ENCODE measurements at regions not wholly inside any gene's neighbourhood (a gene's known extent, or its start where the extent isn't known, plus 50 kb on each side); places are given as distances from the start of the nearest gene placed in this dataset.

DNA sequence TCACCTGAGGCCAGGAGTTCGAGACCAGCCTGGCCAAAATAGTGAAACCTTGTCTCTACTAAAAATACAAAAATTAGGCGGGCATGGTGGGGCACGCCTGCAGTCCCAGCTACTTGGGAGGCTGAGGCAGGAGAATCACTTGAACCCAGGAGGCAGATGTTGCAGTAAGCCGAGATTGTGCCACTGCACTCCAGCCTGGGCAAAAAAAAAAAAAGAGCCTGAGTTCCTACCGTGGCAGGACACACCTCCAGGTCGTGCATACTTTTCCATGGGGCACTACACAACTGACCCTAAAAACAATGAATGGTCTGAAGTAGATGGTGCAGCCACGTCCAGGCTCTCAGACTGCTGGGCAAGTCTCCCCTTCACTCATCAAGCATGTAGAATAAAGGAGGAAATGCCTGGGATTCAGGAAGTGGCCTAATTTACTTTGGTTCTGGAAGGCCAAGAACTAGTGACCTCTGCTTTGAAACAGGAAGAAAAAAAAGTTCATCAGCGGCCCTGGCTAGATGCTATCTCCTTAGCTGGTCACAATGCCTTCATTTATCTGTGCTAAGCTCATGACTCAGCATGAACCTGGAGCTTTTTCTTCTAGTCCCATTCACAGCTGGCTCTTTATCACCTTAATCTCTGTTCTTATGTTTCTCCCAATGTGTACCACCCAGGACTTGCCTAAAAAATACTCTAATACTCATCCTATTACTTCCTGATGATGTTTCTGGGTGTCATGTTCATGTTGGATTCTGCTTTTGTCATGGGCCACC, 55.8 kb upstream of the OR6J1 start:
- TF ChIP-seq, protein P1, sequence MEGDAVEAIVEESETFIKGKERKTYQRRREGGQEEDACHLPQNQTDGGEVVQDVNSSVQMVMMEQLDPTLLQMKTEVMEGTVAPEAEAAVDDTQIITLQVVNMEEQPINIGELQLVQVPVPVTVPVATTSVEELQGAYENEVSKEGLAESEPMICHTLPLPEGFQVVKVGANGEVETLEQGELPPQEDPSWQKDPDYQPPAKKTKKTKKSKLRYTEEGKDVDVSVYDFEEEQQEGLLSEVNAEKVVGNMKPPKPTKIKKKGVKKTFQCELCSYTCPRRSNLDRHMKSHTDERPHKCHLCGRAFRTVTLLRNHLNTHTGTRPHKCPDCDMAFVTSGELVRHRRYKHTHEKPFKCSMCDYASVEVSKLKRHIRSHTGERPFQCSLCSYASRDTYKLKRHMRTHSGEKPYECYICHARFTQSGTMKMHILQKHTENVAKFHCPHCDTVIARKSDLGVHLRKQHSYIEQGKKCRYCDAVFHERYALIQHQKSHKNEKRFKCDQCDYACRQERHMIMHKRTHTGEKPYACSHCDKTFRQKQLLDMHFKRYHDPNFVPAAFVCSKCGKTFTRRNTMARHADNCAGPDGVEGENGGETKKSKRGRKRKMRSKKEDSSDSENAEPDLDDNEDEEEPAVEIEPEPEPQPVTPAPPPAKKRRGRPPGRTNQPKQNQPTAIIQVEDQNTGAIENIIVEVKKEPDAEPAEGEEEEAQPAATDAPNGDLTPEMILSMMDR (conservative IDR thresholded peaks at IDR 0.05; ENCODE audit: low read depth, low read length): no peak
- no peak for TF ChIP-seq EZH2 (IDR thresholded peaks at IDR 0.05; ENCODE audit: borderline replicate concordance, low read depth, low read length, poor library complexity, severe bottlenecking)

Measured in A673 (cell line).